ENCODE measurements at regions not wholly inside any gene's neighbourhood (a gene's known extent, or its start where the extent isn't known, plus 50 kb on each side); places are given as distances from the start of the nearest gene placed in this dataset.

DNA sequence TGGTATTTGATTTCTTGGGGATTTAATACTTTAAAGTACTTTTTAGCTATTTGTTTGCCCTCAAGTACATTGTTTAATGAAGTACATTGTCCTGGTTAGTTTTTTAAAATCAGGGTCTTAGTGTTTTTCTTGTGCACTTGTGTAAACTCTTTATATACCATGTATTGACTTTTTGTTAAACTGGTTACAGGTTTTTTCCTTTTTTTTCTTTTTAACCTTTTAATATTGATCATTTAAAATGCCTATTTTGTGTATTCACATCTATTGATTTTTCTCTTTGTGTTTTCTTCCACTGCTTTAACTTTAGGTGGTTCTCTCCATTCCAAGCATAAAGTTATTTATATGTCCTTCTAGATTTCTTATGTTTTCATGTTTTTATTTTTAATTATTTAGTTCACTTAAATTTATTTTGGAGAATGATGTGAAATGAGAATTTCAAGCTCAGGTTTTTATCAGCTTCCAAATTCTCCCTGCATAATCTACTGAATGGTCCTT is 84.5 kb upstream of the MYCN start:
- no peak for TF ChIP-seq CTCF (IDR thresholded peaks at IDR 0.05; ENCODE audit: control insufficient read depth, extremely low read depth, insufficient read depth)
- DNase-seq (ENCODE audit: low read depth) = no peak
- no peak overlapping the region for H3K4me3 ChIP-seq (ENCODE audit: low read depth, low read length)

- no peak for DNase-seq (ENCODE audit: low read depth)
- H3K4me3 ChIP-seq (ENCODE audit: low read depth, low read length) = no peak overlapping the region
- TF ChIP-seq CTCF (IDR thresholded peaks at IDR 0.05; ENCODE audit: control insufficient read depth, extremely low read depth, insufficient read depth) = no peak
Measured at GRCh38 chr2:15856318-15856717, 84.0 kb upstream of the MYCN start.

DNA sequence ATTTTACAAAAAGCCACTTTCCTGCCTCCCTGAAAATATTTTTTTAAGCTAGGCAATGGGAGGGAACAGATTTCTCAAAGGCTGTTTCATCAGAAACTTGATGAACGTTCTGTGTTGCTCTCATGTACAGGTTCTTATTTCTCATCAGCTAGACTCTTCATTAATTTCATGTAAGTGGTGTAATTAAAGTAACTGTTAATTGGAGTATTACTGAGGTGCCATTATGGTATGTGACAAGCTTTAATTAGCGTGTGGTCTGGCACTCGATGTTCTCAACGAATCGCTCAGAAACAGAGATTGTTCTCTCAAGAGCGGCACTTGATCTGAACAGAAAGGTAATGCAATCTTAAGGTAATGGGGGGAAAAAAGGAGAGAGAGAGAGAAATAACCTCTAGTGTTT is 81.9 kb upstream of the MYCN start:
- no peak for TF ChIP-seq CTCF (IDR thresholded peaks at IDR 0.05; ENCODE audit: control insufficient read depth, extremely low read depth, insufficient read depth)
- DNase-seq (ENCODE audit: low read depth) = no peak

GRCh38 chr2:15860051-15860663 is 80.2 kb upstream of the MYCN start:
- TF ChIP-seq CTCF (IDR thresholded peaks at IDR 0.05; ENCODE audit: control insufficient read depth, extremely low read depth, insufficient read depth) = no peak
- H3K4me3 ChIP-seq (ENCODE audit: low read depth, low read length) = no peak overlapping the region
- no peak for DNase-seq (ENCODE audit: low read depth)

More for the DNA sequence above, 81.9 kb upstream of the MYCN start:
- H3K4me3 ChIP-seq (ENCODE audit: low read depth, low read length) = no peak overlapping the region

- TF ChIP-seq CTCF (IDR thresholded peaks at IDR 0.05; ENCODE audit: control insufficient read depth, extremely low read depth, insufficient read depth) = peak; percentile 25; the same call in 1 of the 2 replicates
- DNase-seq (ENCODE audit: low read depth) = peak; percentile 7
Measured at GRCh38 chr2:15860760-15861159, 79.6 kb upstream of the MYCN start.

DNA sequence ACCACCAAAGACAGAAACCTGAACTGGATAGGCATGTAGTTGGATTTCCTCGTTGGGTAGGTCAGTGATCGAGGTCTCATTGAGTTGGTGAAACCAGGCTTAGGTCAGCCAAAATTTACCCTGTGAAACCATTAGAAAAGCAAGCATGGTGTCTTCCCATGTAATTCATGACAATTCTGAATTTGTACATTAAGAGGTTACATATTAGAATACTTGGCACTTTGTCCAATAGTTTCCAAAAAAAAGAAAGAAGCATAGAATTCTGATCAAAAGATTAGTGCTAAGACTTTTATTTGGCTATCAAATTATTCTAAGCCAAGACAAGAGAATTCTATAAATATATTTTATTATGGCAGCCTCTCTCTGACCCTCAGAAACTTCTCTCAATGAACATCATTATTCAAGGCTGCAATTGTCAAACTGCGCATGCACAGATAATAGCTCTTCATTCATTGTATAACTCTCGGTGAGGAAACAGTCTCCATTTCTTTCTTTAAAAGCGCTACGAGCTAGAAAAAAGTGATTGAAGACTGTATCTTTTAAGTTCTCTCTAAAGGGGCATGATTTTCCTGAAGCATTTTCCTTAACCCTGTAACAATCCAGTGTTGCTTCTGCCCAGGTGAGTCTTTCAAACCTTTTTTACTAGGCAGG is 79.1 kb upstream of the MYCN start:
- TF ChIP-seq CTCF (IDR thresholded peaks at IDR 0.05; ENCODE audit: control insufficient read depth, extremely low read depth, insufficient read depth) = no peak
- H3K4me3 ChIP-seq (ENCODE audit: low read depth, low read length) = no peak overlapping the region
- no peak for DNase-seq (ENCODE audit: low read depth)

More at GRCh38 chr2:15860760-15861159, 79.6 kb upstream of the MYCN start:
- no peak overlapping the region for H3K4me3 ChIP-seq (ENCODE audit: low read depth, low read length)

Measured in LNCaP clone FGC (cell line).